Stimulated activated effector memory CD8-positive, alpha-beta T cell treated with anti-CD3 and anti-CD28 coated beads, Interleukin-12 subunit alpha, Interleukin-12 subunit beta, amount 100 ng/mL, for 72 hours (primary cell): ENCODE measurements at regions not wholly inside any gene's neighbourhood (a gene's known extent, or its start where the extent isn't known, plus 50 kb on each side); places are given as distances from the start of the nearest gene placed in this dataset.

Experiments used
- ATAC-seq: fragments of 150-1000 bp; cut with Tn5 transposase; 2 replicates; pipeline ENCODE4 v1.10.0; 2021
- DNase-seq, 2 donors: peaks; one replicate each; pipeline ENCODE4 v3.0.0; 2021 to 2022; ENCODE audit warnings: low spot score in 2 of 2
- H3K27ac Mint-ChIP-seq: one replicate; pipeline ENCODE4 v1.8.0; 2022; ENCODE audit warnings: mild to moderate bottlenecking, mixed read lengths
- H3K36me3 Mint-ChIP-seq: one replicate; pipeline ENCODE4 v1.8.0; 2022; ENCODE audit warnings: mild to moderate bottlenecking, mixed read lengths
- H3K4me1 Mint-ChIP-seq: one replicate; pipeline ENCODE4 v1.8.0; 2022; ENCODE audit warnings: mixed read lengths
- H3K4me3 Mint-ChIP-seq: one replicate; pipeline ENCODE4 v1.8.0; 2022; ENCODE audit warnings: mild to moderate bottlenecking, mixed read lengths
- H3K9me3 Mint-ChIP-seq: one replicate; pipeline ENCODE4 v1.8.0; 2022; ENCODE audit warnings: mixed read lengths

- Mint-ChIP-seq H3K36me3 (no peaks in the 10 kb centered on the region), H3K9me3 (peaks cover 2% of the 10 kb centered on the region), H3K4me1 (no peaks in the 10 kb centered on the region), H3K27ac (no peak overlapping the region), H3K4me3 (no peak overlapping the region)
- no peak for DNase-seq
- no peak for ATAC-seq
Measured at GRCh38 chr2:34892766-34893165, 1293.7 kb upstream of the FAM98A start.

DNA sequence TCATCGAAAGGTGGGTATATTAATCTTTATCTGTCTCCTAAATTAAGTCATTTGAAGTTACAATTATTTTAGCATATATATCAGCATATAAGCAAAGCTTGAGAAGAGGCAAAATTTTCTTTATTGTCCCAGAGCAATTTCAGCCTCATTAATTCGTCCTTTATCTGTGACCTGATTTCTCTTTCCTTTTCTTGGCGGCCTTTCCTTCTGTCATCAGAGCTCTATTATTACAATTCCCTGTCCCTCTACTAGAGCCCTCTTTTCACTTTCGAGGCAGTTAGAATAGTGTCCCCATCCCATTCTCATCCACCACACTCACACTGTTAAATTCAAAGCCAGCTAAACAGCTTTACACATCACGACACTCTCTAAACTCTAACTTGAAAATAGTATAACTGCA is 1293.2 kb upstream of the FAM98A start:
- Mint-ChIP-seq H3K36me3 (no peaks in the 10 kb centered on the region), H3K4me1 (no peaks in the 10 kb centered on the region), H3K4me3 (no peak overlapping the region), H3K27ac (no peak overlapping the region), H3K9me3 (peaks cover 2% of the 10 kb centered on the region)
- DNase-seq (no peak), ATAC-seq (no peak)

- H3K9me3 Mint-ChIP-seq = peaks cover 3% of the 10 kb centered on the region
Measured at GRCh38 chr2:34875091-34875745, 1276.1 kb upstream of the FAM98A start.

GRCh38 chr2:34853646-34854045 is 1254.5 kb upstream of the FAM98A start:
- H3K27ac Mint-ChIP-seq = no peak overlapping the region
- ATAC-seq (no peak), DNase-seq (no peak)
- H3K4me1 Mint-ChIP-seq = no peaks in the 10 kb centered on the region
- no peak overlapping the region for H3K4me3 Mint-ChIP-seq
- peaks cover 22% of the 10 kb centered on the region for H3K9me3 Mint-ChIP-seq
- no peaks in the 10 kb centered on the region for H3K36me3 Mint-ChIP-seq

More at GRCh38 chr2:34875091-34875745, 1276.1 kb upstream of the FAM98A start:
- Mint-ChIP-seq H3K4me3 (no peak overlapping the region), H3K4me1 (no peaks in the 10 kb centered on the region), H3K27ac (no peak overlapping the region), H3K36me3 (no peaks in the 10 kb centered on the region)
- ATAC-seq = no peak
- no peak for DNase-seq

DNA sequence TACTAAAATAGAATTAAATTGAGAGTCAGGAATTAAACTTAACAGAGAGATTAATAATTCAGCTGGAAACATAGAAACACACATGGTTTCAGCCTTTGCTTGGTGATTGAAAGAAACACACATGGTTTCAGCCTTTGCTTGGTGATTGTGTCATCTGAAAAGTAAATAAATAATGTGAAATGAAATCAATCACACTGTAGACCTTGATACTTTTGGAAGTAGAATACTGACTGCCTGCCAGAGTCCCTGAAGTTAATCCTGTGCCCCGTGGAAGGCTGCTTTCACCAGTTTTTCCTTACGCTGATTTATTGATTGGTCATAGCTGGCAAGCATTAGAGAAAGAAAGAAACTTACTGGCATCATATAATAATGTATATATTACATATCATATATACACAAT is 1252.7 kb upstream of the FAM98A start:
- ATAC-seq (no peak), DNase-seq (no peak)
- H3K9me3 Mint-ChIP-seq = peaks cover 18% of the 10 kb centered on the region
- no peaks in the 10 kb centered on the region for H3K4me1 Mint-ChIP-seq
- no peaks in the 10 kb centered on the region for H3K36me3 Mint-ChIP-seq
- no peak overlapping the region for H3K4me3 Mint-ChIP-seq
- no peak overlapping the region for H3K27ac Mint-ChIP-seq

GRCh38 chr2:34849827-34850226 is 1250.7 kb upstream of the FAM98A start:
- Mint-ChIP-seq H3K27ac (no peak overlapping the region), H3K36me3 (no peaks in the 10 kb centered on the region), H3K4me3 (no peak overlapping the region), H3K9me3 (peaks cover 12% of the 10 kb centered on the region), H3K4me1 (no peaks in the 10 kb centered on the region)
- no peak for DNase-seq
- no peak for ATAC-seq

DNA sequence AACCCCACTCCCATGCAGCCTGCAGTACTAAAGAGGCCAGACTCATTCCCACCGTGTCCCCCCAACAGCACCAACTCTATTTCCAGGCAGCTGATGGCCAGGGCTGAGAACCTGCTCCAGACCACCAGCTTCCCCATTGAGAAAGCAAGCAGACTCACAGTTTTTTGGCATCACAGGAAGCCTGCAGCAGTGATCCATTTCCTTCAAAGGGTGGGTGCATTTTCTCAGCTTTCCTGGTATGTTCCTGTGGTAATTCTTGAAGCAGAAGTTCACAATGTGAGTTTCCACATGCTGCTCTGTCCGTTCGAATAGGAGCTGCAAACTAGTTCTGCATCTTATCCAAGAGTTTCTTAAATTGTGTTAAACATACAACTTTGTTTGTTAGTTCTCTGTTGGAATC is 1249.6 kb upstream of the FAM98A start:
- H3K4me3 Mint-ChIP-seq = no peak overlapping the region
- DNase-seq (no peak), ATAC-seq (no peak)
- no peak overlapping the region for H3K27ac Mint-ChIP-seq
- no peaks in the 10 kb centered on the region for H3K36me3 Mint-ChIP-seq
- H3K4me1 Mint-ChIP-seq = no peaks in the 10 kb centered on the region
- peaks cover 16% of the 10 kb centered on the region for H3K9me3 Mint-ChIP-seq

- Mint-ChIP-seq H3K27ac (no peak overlapping the region), H3K36me3 (no peaks in the 10 kb centered on the region), H3K9me3 (peaks cover 17% of the 10 kb centered on the region), H3K4me1 (no peaks in the 10 kb centered on the region), H3K4me3 (no peak overlapping the region)
- DNase-seq = no peak
- ATAC-seq = no peak
Measured at GRCh38 chr2:34848132-34848531, 1249.0 kb upstream of the FAM98A start.

GRCh38 chr2:34844629-34845028 is 1245.5 kb upstream of the FAM98A start:
- H3K4me1 Mint-ChIP-seq = no peaks in the 10 kb centered on the region
- DNase-seq (no peak), ATAC-seq (no peak)
- H3K27ac Mint-ChIP-seq = no peak overlapping the region
- no peak overlapping the region for H3K4me3 Mint-ChIP-seq
- H3K36me3 Mint-ChIP-seq = no peaks in the 10 kb centered on the region
- H3K9me3 Mint-ChIP-seq = peaks cover 15% of the 10 kb centered on the region

DNA sequence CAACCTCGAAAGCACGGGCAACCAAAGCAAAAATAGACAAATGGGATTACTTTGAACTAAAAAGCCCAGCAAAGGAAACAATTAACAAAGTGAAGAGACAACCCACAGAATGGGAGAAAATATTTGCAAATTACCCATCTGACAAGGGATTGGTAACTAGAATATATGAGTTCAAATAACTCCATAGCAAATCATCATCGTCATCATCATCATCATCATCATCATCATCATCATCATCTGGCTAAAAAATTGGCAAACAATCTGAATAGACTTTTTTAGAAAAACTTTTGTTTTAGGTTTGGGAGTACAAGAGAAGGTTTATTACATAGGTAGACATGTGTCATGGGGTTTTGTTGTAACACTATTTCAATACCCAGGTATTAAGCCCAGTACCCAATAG is 1239.3 kb upstream of the FAM98A start:
- Mint-ChIP-seq H3K4me1 (no peaks in the 10 kb centered on the region), H3K4me3 (no peak overlapping the region), H3K9me3 (peaks cover 22% of the 10 kb centered on the region), H3K36me3 (no peaks in the 10 kb centered on the region), H3K27ac (no peak overlapping the region)
- no peak for ATAC-seq
- no peak for DNase-seq

DNA sequence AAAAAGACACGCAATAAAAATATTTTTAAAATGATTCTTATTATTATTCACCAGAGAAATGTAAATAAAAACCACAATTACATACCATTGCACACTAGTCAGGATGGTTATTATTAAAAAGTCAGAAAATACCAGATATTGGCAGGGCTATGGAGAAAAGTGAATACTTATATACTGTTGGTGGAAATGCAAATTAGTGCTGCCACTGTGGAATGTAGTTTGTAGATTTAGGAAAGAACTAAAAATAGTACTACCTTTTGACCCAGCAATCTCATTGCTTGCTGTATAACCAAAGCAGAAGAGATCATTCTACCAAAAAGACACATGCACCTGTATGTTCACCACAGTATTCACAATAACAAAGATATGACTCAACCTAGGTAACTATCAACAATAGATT is 1237.3 kb upstream of the FAM98A start:
- Mint-ChIP-seq H3K4me1 (no peaks in the 10 kb centered on the region), H3K9me3 (peaks cover 25% of the 10 kb centered on the region), H3K36me3 (no peaks in the 10 kb centered on the region), H3K4me3 (no peak overlapping the region), H3K27ac (no peak overlapping the region)
- ATAC-seq (no peak), DNase-seq (no peak)

- Mint-ChIP-seq H3K4me1 (no peaks in the 10 kb centered on the region), H3K4me3 (no peak overlapping the region), H3K9me3 (peaks cover 17% of the 10 kb centered on the region), H3K36me3 (no peaks in the 10 kb centered on the region), H3K27ac (no peak overlapping the region)
- ATAC-seq (no peak), DNase-seq (no peak)
Measured at GRCh38 chr2:34831096-34831495, 1232.0 kb upstream of the FAM98A start.

DNA sequence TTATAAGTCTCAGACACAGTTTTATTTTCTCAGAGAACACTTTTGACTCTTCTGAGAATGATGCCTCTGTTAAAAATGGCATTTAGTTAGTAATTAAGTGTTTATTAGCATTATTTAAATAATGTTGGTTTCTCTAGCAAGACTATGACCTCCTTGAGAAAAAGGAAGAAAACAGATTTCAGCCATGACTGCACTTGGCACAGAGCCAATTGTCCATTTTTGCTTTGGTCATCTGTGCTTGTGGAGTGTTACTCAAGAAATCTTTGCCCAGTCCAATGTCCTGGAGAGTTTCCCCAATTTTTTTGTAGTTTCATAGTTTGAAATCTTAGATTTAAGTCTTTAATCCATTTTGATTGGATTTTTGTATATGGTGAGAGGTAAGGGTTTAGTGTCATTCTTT is 1229.4 kb upstream of the FAM98A start:
- ATAC-seq (no peak), DNase-seq (no peak)
- H3K36me3 Mint-ChIP-seq = no peaks in the 10 kb centered on the region
- H3K4me3 Mint-ChIP-seq = no peak overlapping the region
- H3K4me1 Mint-ChIP-seq = no peaks in the 10 kb centered on the region
- peaks cover 17% of the 10 kb centered on the region for H3K9me3 Mint-ChIP-seq
- H3K27ac Mint-ChIP-seq = no peak overlapping the region

GRCh38 chr2:34827398-34827797 is 1228.3 kb upstream of the FAM98A start:
- Mint-ChIP-seq H3K4me3 (no peak overlapping the region), H3K27ac (no peak overlapping the region), H3K36me3 (no peaks in the 10 kb centered on the region), H3K4me1 (no peaks in the 10 kb centered on the region), H3K9me3 (peaks cover 23% of the 10 kb centered on the region)
- DNase-seq (no peak), ATAC-seq (no peak)

DNA sequence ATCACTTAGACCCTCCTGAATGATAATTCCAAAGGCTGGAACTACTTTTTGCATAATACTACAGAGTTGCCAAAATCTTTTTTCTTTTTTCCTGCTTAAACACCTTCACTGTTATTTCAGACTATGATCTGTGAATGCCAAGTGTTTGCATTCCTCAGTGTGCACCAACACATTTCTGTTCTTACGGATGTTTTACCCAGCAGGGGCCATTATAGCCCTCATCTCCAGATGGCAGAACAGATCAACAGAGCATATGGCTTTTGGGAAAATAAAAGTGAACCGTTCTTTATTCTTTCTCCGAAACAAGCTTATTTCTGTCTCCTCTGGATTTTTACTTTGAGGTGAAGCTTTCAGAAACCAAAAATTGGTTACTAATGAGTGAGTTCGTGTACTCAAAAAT is 1226.6 kb upstream of the FAM98A start:
- ATAC-seq = no peak

DNA sequence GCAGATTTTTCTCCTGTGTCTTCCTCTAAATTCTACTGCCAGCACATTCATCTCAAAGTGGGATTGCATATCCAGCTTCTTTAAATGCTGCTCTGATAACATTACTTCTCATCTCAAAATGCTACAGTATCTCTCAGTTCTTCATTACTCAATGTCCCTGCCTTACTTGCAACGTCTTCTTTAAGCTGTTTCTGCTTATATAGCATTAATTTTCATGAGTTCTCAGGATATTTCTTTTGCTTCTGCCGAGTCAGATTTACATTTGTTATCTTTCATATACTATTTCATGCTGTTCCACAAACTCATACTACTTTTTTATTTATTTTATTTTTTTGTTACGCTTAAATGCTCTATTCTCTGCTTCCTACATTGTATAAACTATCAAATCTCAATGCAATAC is 1223.5 kb upstream of the FAM98A start:
- Mint-ChIP-seq H3K4me3 (no peak overlapping the region), H3K36me3 (no peaks in the 10 kb centered on the region), H3K27ac (no peak overlapping the region), H3K9me3 (peaks cover 20% of the 10 kb centered on the region), H3K4me1 (no peaks in the 10 kb centered on the region)
- DNase-seq = no peak
- ATAC-seq = no peak

More for the DNA sequence above, 1226.6 kb upstream of the FAM98A start:
- no peaks in the 10 kb centered on the region for H3K4me1 Mint-ChIP-seq
- no peak overlapping the region for H3K27ac Mint-ChIP-seq
- H3K4me3 Mint-ChIP-seq = no peak overlapping the region
- peaks cover 23% of the 10 kb centered on the region for H3K9me3 Mint-ChIP-seq
- DNase-seq = no peak
- H3K36me3 Mint-ChIP-seq = no peaks in the 10 kb centered on the region
